ENCODE measurements at regions not wholly inside any gene's neighbourhood (a gene's known extent, or its start where the extent isn't known, plus 50 kb on each side); places are given as distances from the start of the nearest gene placed in this dataset.
"Not testable (repeated sequence)": the region's sequence is repeated elsewhere in the genome, so short reads cannot be mapped to it uniquely, and the experiment has no call there.

GRCh38 chr5:92665506-92665905, 915.5 kb downstream of the NR2F1-AS1 start:
- DNase-seq, result no peak

- DNase-seq, result no peak
These were observed 918.3 kb downstream of the NR2F1-AS1 start for GRCh38 chr5:92662741-92663140.

GRCh38 chr5:92659246-92659645, 921.8 kb downstream of the NR2F1-AS1 start:
- no peak for DNase-seq

GRCh38 chr5:92654601-92655000, 926.4 kb downstream of the NR2F1-AS1 start:
- not testable (repeated sequence) for DNase-seq

- no peak for DNase-seq
These were observed 927.1 kb downstream of the NR2F1-AS1 start for GRCh38 chr5:92653730-92654461.

GRCh38 chr5:92652756-92653155, 928.3 kb downstream of the NR2F1-AS1 start:
- DNase-seq, result no peak

GRCh38 chr5:92644266-92644886, 936.6 kb downstream of the NR2F1-AS1 start:
- peak in 1 of 2 experiments; percentile 16 for DNase-seq

- DNase-seq, result peak in 1 of 2 experiments; percentile 74
These were observed 939.7 kb downstream of the NR2F1-AS1 start for GRCh38 chr5:92641031-92641962.

GRCh38 chr5:92640340-92640739, 940.7 kb downstream of the NR2F1-AS1 start:
- no peak for DNase-seq

- no peak for DNase-seq
These were observed 943.1 kb downstream of the NR2F1-AS1 start for GRCh38 chr5:92637960-92638359.

GRCh38 chr5:92637247-92637646, 943.8 kb downstream of the NR2F1-AS1 start:
- DNase-seq, result no peak

GRCh38 chr5:92635001-92635461, 946.0 kb downstream of the NR2F1-AS1 start:
- DNase-seq, result no peak

- DNase-seq, result no peak
These were observed 947.0 kb downstream of the NR2F1-AS1 start for GRCh38 chr5:92633875-92634487.

- DNase-seq, result no peak
These were observed 947.8 kb downstream of the NR2F1-AS1 start for GRCh38 chr5:92633176-92633575.

GRCh38 chr5:92631237-92631701, 949.8 kb downstream of the NR2F1-AS1 start:
- not testable (repeated sequence) for DNase-seq

GRCh38 chr5:92629574-92629973, 951.4 kb downstream of the NR2F1-AS1 start:
- DNase-seq, result no peak

GRCh38 chr5:92629000-92629399, 952.0 kb downstream of the NR2F1-AS1 start:
- DNase-seq, result no peak

GRCh38 chr5:92627186-92627585, 953.8 kb downstream of the NR2F1-AS1 start:
- DNase-seq, result no peak

GRCh38 chr5:92616085-92616484, 964.9 kb downstream of the NR2F1-AS1 start:
- no peak for DNase-seq

- no peak for DNase-seq
These were observed 967.5 kb downstream of the NR2F1-AS1 start for GRCh38 chr5:92613546-92613945.

GRCh38 chr5:92610435-92610834, 970.6 kb downstream of the NR2F1-AS1 start:
- DNase-seq, result not testable (repeated sequence)

GRCh38 chr5:92605591-92605990, 975.4 kb downstream of the NR2F1-AS1 start:
- no peak for DNase-seq
